ENCODE measurements at regions not wholly inside any gene's neighbourhood (a gene's known extent, or its start where the extent isn't known, plus 50 kb on each side); places are given as distances from the start of the nearest gene placed in this dataset.

- H3K27me3 ChIP-seq, result no peaks in the 10 kb centered on the region
- peaks cover 18% of the 10 kb centered on the region for H3K4me1 ChIP-seq
- H3K9me3 ChIP-seq, result no peaks in the 10 kb centered on the region
- DNase-seq (peak; percentile 63), ATAC-seq (peak; percentile 65)
- H3K27ac ChIP-seq, result peak overlapping the region; percentile 76
- no peak overlapping the region for H3K4me3 ChIP-seq
- H3K36me3 ChIP-seq, result no peaks in the 10 kb centered on the region
- TF ChIP-seq, protein P1, sequence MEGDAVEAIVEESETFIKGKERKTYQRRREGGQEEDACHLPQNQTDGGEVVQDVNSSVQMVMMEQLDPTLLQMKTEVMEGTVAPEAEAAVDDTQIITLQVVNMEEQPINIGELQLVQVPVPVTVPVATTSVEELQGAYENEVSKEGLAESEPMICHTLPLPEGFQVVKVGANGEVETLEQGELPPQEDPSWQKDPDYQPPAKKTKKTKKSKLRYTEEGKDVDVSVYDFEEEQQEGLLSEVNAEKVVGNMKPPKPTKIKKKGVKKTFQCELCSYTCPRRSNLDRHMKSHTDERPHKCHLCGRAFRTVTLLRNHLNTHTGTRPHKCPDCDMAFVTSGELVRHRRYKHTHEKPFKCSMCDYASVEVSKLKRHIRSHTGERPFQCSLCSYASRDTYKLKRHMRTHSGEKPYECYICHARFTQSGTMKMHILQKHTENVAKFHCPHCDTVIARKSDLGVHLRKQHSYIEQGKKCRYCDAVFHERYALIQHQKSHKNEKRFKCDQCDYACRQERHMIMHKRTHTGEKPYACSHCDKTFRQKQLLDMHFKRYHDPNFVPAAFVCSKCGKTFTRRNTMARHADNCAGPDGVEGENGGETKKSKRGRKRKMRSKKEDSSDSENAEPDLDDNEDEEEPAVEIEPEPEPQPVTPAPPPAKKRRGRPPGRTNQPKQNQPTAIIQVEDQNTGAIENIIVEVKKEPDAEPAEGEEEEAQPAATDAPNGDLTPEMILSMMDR (IDR thresholded peaks at IDR 0.05), result no peak
- intact Hi-C loops (cut with DNase I), result no loop called here
These were observed 70.1 kb upstream of the BZW1 start for GRCh38 chr2:200741468-200742202.

GRCh38 chr2:200742426-200742825, 69.3 kb upstream of the BZW1 start:
- no peaks in the 10 kb centered on the region for H3K27me3 ChIP-seq
- H3K9me3 ChIP-seq, result no peaks in the 10 kb centered on the region
- H3K36me3 ChIP-seq, result no peaks in the 10 kb centered on the region
- TF ChIP-seq, protein P1 (IDR thresholded peaks at IDR 0.05), result no peak
- ATAC-seq, result peak; percentile 52
- no peak overlapping the region for H3K4me3 ChIP-seq
- DNase-seq, result peak; percentile 64
- H3K27ac ChIP-seq, result peak overlapping the region; percentile 76
- peaks cover 18% of the 10 kb centered on the region for H3K4me1 ChIP-seq
- intact Hi-C loops (cut with DNase I), result no loop called here

DNA sequence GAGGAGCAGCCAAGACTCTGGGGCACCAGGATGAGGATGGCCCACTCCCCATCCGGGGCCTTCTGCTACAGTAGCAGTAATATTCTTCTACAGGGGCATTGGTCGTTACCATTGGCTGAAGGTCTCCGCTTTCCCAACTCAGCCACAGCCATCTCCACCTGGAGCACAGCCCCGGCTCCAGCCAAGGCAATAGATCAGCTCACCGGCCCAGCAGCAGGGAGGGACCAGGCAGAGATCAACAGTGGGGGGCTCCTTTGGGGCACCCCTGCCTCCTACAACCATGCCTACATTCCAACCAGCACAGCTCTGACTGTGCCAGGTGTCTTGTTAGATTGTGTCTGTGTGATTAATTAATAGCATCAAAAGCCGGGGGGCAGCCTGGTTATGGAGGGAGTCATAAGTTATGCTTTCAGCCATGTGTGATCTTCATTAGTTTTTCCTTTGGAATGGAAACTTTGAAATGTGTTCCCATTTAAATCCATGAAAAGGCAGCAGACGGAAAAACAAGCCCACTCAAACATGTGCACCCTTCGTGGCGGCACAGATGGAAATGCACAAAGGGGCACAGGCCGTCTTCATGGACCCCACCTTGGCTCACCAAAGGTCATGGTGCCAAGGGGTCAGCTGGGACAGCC, 68.6 kb upstream of the BZW1 start:
- Histone ChIP-seq H3K27me3 (no peaks in the 10 kb centered on the region), H3K9me3 (no peaks in the 10 kb centered on the region), H3K4me1 (peaks cover 18% of the 10 kb centered on the region), H3K36me3 (no peaks in the 10 kb centered on the region), H3K4me3 (no peak overlapping the region), H3K27ac (no peak overlapping the region)
- ATAC-seq (no peak), DNase-seq (no peak)
- intact Hi-C loops (cut with DNase I), result no loop called here
- TF ChIP-seq, protein P1 (IDR thresholded peaks at IDR 0.05), result no peak

DNA sequence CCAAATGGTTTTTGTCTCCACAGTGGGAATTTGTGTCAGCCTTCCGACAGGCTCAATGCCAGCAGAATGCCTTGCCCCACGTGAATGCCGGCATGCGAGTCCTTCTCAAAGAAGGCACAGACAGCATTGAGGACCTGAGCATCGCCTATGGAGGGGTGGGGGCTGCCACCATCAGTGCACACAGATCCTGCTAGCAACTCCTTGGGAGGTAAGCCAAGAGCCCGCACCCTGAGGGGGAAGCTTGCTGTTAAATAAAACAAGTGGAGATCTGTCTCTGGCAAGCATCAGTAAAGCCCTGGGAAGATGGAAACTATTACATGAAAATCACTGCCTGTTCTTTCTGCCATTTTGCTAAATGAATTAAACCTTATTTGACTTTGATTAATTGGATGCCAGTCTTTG, 67.5 kb upstream of the BZW1 start:
- Histone ChIP-seq H3K9me3 (no peaks in the 10 kb centered on the region), H3K4me1 (peaks cover 18% of the 10 kb centered on the region), H3K4me3 (no peak overlapping the region), H3K36me3 (no peaks in the 10 kb centered on the region), H3K27me3 (no peaks in the 10 kb centered on the region), H3K27ac (no peak overlapping the region)
- intact Hi-C loops (cut with DNase I), result no loop called here
- TF ChIP-seq, protein P1 (IDR thresholded peaks at IDR 0.05), result no peak
- DNase-seq (no peak), ATAC-seq (no peak)

DNA sequence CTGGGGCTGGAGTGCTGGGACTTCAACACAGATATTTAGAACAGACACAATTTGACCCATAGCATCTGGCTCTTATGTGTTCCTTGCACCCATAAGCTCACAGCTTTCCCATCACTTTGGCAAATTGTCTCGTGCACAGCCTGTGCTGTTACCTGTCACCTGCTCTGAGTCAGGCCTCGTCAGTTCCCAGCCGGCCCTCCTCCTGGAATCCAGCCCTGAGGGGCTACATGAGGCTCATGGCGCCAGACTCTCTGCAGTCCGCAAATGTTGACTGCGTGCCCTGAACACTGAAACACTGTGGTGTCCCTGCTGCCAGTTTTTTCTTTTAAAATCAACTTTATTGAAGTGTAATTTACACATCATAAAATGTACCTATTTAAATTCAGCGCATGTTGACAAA, 65.4 kb upstream of the BZW1 start:
- no peak for DNase-seq
- Histone ChIP-seq H3K36me3 (no peaks in the 10 kb centered on the region), H3K27me3 (no peaks in the 10 kb centered on the region), H3K4me1 (peaks cover 13% of the 10 kb centered on the region), H3K4me3 (no peak overlapping the region), H3K27ac (no peak overlapping the region), H3K9me3 (no peaks in the 10 kb centered on the region)
- TF ChIP-seq, protein P1 (IDR thresholded peaks at IDR 0.05), result no peak
- intact Hi-C loops (cut with DNase I), result no loop called here
- ATAC-seq, result no peak

Measured in upper lobe of right lung (tissue), 1 donor.